HAP-1 (cell line): ENCODE measurements at regions not wholly inside any gene's neighbourhood (a gene's known extent, or its start where the extent isn't known, plus 50 kb on each side); places are given as distances from the start of the nearest gene placed in this dataset.

Source experiments
- DNase-seq, 2 experiments: peaks; one replicate each; pipeline ENCODE4 v3.0.0-alpha.2; 2016 to 2020; ENCODE audit warnings: low spot score in 2 of 2
- H3K27me3 ChIP-seq: fragments of 250-450 bp; sonication (Bioruptor Pico); 2 replicates; pipeline ENCODE4 v1.5.1; 2020; ENCODE audit warnings: low read depth, mild to moderate bottlenecking, moderate library complexity
- H3K36me3 ChIP-seq: fragments of 250-450 bp; sonication (Bioruptor Pico); replicated peaks from 2 replicates; pipeline ENCODE4 v1.5.1; 2020; ENCODE audit warnings: mild to moderate bottlenecking
- H3K4me1 ChIP-seq: fragments of 250-450 bp; sonication (Bioruptor Pico); 2 replicates; pipeline ENCODE4 v1.5.1; 2020; ENCODE audit warnings: mild to moderate bottlenecking
- H3K4me3 ChIP-seq: fragments of 250-450 bp; sonication (Bioruptor Pico); 2 replicates; pipeline ENCODE4 v1.5.1; 2020; ENCODE audit warnings: mild to moderate bottlenecking, moderate library complexity
- H3K9me3 ChIP-seq: fragments of 250-450 bp; sonication (Bioruptor Pico); 2 replicates; pipeline ENCODE4 v1.5.1; 2020; ENCODE audit warnings: mild to moderate bottlenecking, moderate library complexity
- in situ Hi-C: fragments of 300-500 bp; cut with MboI; formaldehyde crosslinking; loops from 3 replicates; pipeline ENCODE4 v1.14.3; 2020; ENCODE audit warnings: low sequenced_read_pairs, inconsistent platforms, mixed read lengths

GRCh38 chr12:60148109-60148508 lies 552.3 kb downstream of the SLC16A7 start:
- in situ Hi-C loops = no loop called here
- DNase-seq = no peak
- no peaks in the 10 kb centered on the region for H3K36me3 ChIP-seq
- H3K27me3 ChIP-seq = no peaks in the 10 kb centered on the region
- no peak overlapping the region for H3K4me3 ChIP-seq
- H3K4me1 ChIP-seq = no peaks in the 10 kb centered on the region
- H3K9me3 ChIP-seq = no peaks in the 10 kb centered on the region

GRCh38 chr12:60148831-60149230 lies 553.0 kb downstream of the SLC16A7 start:
- H3K4me3 ChIP-seq = no peak overlapping the region
- no peak for DNase-seq
- in situ Hi-C loops = no loop called here
- no peaks in the 10 kb centered on the region for H3K4me1 ChIP-seq
- no peaks in the 10 kb centered on the region for H3K27me3 ChIP-seq
- H3K36me3 ChIP-seq = no peaks in the 10 kb centered on the region
- H3K9me3 ChIP-seq = no peaks in the 10 kb centered on the region

GRCh38 chr12:60152756-60153155 lies 556.9 kb downstream of the SLC16A7 start:
- in situ Hi-C loops = no loop called here
- no peak for DNase-seq
- Histone ChIP-seq H3K4me1 (no peaks in the 10 kb centered on the region), H3K36me3 (no peaks in the 10 kb centered on the region), H3K9me3 (no peaks in the 10 kb centered on the region), H3K4me3 (no peak overlapping the region), H3K27me3 (no peaks in the 10 kb centered on the region)

GRCh38 chr12:60159761-60160160 lies 563.9 kb downstream of the SLC16A7 start:
- H3K27me3 ChIP-seq = no peaks in the 10 kb centered on the region
- H3K4me1 ChIP-seq = no peaks in the 10 kb centered on the region; the same call in 1 of the 2 replicates
- no peak for DNase-seq
- in situ Hi-C loops = no loop called here
- no peak overlapping the region for H3K4me3 ChIP-seq
- H3K9me3 ChIP-seq = no peaks in the 10 kb centered on the region
- H3K36me3 ChIP-seq = no peaks in the 10 kb centered on the region

- in situ Hi-C loops = no loop called here
- Histone ChIP-seq H3K27me3 (no peaks in the 10 kb centered on the region), H3K4me3 (no peak overlapping the region), H3K36me3 (no peaks in the 10 kb centered on the region), H3K4me1 (no peaks in the 10 kb centered on the region; the same call in 1 of the 2 replicates), H3K9me3 (no peaks in the 10 kb centered on the region)
- DNase-seq = no peak
Observed at GRCh38 chr12:60162988-60163720, 567.3 kb downstream of the SLC16A7 start.

- no peaks in the 10 kb centered on the region for H3K27me3 ChIP-seq
- H3K4me1 ChIP-seq = no peaks in the 10 kb centered on the region; the same call in 1 of the 2 replicates
- in situ Hi-C loops = no loop called here
- H3K4me3 ChIP-seq = no peak overlapping the region
- H3K36me3 ChIP-seq = no peaks in the 10 kb centered on the region
- no peak for DNase-seq
- H3K9me3 ChIP-seq = no peaks in the 10 kb centered on the region
Observed at GRCh38 chr12:60165781-60166180, 570.0 kb downstream of the SLC16A7 start.

- H3K36me3 ChIP-seq = no peaks in the 10 kb centered on the region
- H3K27me3 ChIP-seq = no peaks in the 10 kb centered on the region
- no peak overlapping the region for H3K4me3 ChIP-seq
- H3K4me1 ChIP-seq = no peaks in the 10 kb centered on the region
- in situ Hi-C loops = no loop called here
- no peak for DNase-seq
- H3K9me3 ChIP-seq = no peaks in the 10 kb centered on the region
Observed at GRCh38 chr12:60168441-60168840, 572.6 kb downstream of the SLC16A7 start.

- in situ Hi-C loops = no loop called here
- no peak for DNase-seq
- H3K9me3 ChIP-seq = no peaks in the 10 kb centered on the region
- no peaks in the 10 kb centered on the region for H3K4me1 ChIP-seq
- H3K27me3 ChIP-seq = no peaks in the 10 kb centered on the region
- no peaks in the 10 kb centered on the region for H3K36me3 ChIP-seq
- H3K4me3 ChIP-seq = no peak overlapping the region
Observed at GRCh38 chr12:60169904-60170303, 574.1 kb downstream of the SLC16A7 start.

GRCh38 chr12:60172266-60173211 lies 576.7 kb downstream of the SLC16A7 start:
- no peak overlapping the region for H3K4me3 ChIP-seq
- H3K9me3 ChIP-seq = no peaks in the 10 kb centered on the region
- no peaks in the 10 kb centered on the region for H3K27me3 ChIP-seq
- in situ Hi-C loops = no loop called here
- DNase-seq = no peak
- peaks cover 7% of the 10 kb centered on the region; the same call in 1 of the 2 replicates for H3K4me1 ChIP-seq
- H3K36me3 ChIP-seq = no peaks in the 10 kb centered on the region

GRCh38 chr12:60173224-60174170 lies 577.7 kb downstream of the SLC16A7 start:
- Histone ChIP-seq H3K4me1 (peaks cover 7% of the 10 kb centered on the region; the same call in 1 of the 2 replicates), H3K4me3 (no peak overlapping the region), H3K36me3 (no peaks in the 10 kb centered on the region), H3K9me3 (no peaks in the 10 kb centered on the region), H3K27me3 (no peaks in the 10 kb centered on the region)
- no peak for DNase-seq
- in situ Hi-C loops = no loop called here

GRCh38 chr12:60174476-60174875 lies 578.6 kb downstream of the SLC16A7 start:
- Histone ChIP-seq H3K27me3 (no peaks in the 10 kb centered on the region), H3K9me3 (no peaks in the 10 kb centered on the region), H3K36me3 (no peaks in the 10 kb centered on the region), H3K4me1 (peaks cover 7% of the 10 kb centered on the region; the same call in 1 of the 2 replicates), H3K4me3 (no peak overlapping the region)
- no peak for DNase-seq
- in situ Hi-C loops = no loop called here

GRCh38 chr12:60174941-60175340 lies 579.1 kb downstream of the SLC16A7 start:
- Histone ChIP-seq H3K36me3 (no peaks in the 10 kb centered on the region), H3K27me3 (no peaks in the 10 kb centered on the region), H3K9me3 (no peaks in the 10 kb centered on the region), H3K4me1 (peaks cover 7% of the 10 kb centered on the region; the same call in 1 of the 2 replicates), H3K4me3 (no peak overlapping the region)
- in situ Hi-C loops = no loop called here
- DNase-seq = no peak

GRCh38 chr12:60176891-60177290 lies 581.1 kb downstream of the SLC16A7 start:
- no peaks in the 10 kb centered on the region for H3K27me3 ChIP-seq
- peak in 1 of 2 experiments; percentile 49 for DNase-seq
- no peaks in the 10 kb centered on the region for H3K36me3 ChIP-seq
- H3K4me1 ChIP-seq = peaks cover 7% of the 10 kb centered on the region; the same call in 1 of the 2 replicates
- H3K4me3 ChIP-seq = no peak overlapping the region
- in situ Hi-C loops = no loop called here
- no peaks in the 10 kb centered on the region for H3K9me3 ChIP-seq
